ENCODE measurements at regions not wholly inside any gene's neighbourhood (a gene's known extent, or its start where the extent isn't known, plus 50 kb on each side); places are given as distances from the start of the nearest gene placed in this dataset.

DNA sequence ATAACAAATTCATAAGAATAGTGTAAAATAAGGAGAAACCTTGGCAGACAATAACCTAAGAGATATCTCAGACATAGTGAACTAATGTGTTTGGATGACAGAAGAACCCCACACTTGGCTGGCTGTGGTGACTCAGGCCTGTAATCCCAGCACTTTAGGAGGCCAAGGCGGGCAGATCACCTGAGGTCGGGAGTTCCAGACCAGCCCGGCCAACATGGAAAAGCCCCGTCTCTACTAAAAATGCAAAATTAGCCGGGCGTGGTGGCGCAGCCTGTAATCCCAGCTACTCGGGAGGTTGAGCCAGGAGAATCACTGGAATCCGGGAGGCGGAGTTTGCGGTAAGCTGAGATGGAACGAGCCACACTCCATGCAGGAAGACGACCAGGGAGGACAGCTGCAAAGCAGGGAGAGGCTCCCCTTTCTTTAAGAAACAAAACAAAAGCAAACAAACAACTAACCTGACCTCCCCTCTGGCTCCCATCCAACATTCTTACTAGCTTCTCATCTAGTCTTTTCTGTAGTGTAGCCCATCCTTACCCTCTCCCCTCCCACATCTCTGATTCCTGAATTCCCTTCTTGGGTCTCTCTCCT, 84.2 kb downstream of the ZNF280B start:
- ATAC-seq (ENCODE audit: low read depth in 2 of 2) = no peak
- peaks cover 0 to 2% (median 0%) of the 10 kb centered on the region in 4 donors for H3K4me1 Mint-ChIP-seq
- no peaks in the 10 kb centered on the region for H3K4me1 ChIP-seq (ENCODE audit: control insufficient read depth, insufficient read depth, low read length, poor library complexity, severe bottlenecking)
- peaks cover 0 to 2% (median 0%) of the 10 kb centered on the region in 7 donors for H3K9me3 Mint-ChIP-seq
- no peaks in the 10 kb centered on the region for H3K36me3 ChIP-seq (ENCODE audit: control insufficient read depth, insufficient read depth, low read length)
- H3K4me3 ChIP-seq (ENCODE audit: low read depth, low read length) = no peak overlapping the region
- H3K27me3 ChIP-seq (ENCODE audit: control insufficient read depth, insufficient read depth, low read length) = peaks cover 8% of the 10 kb centered on the region
- no peak overlapping the region for H3K4me3 Mint-ChIP-seq
- H3K27me3 Mint-ChIP-seq = peaks cover 27% of the 10 kb centered on the region
- no peaks in the 10 kb centered on the region for H3K9me3 ChIP-seq (ENCODE audit: control insufficient read depth in 2 of 2, low read length in 2 of 2)
- no peak for DNase-seq
- no peak overlapping the region for H3K27ac ChIP-seq (ENCODE audit: insufficient read depth, low read length, poor library complexity, severe bottlenecking)
- no peak overlapping the region for H3K27ac Mint-ChIP-seq
- no peaks in the 10 kb centered on the region for H3K36me3 Mint-ChIP-seq

DNA sequence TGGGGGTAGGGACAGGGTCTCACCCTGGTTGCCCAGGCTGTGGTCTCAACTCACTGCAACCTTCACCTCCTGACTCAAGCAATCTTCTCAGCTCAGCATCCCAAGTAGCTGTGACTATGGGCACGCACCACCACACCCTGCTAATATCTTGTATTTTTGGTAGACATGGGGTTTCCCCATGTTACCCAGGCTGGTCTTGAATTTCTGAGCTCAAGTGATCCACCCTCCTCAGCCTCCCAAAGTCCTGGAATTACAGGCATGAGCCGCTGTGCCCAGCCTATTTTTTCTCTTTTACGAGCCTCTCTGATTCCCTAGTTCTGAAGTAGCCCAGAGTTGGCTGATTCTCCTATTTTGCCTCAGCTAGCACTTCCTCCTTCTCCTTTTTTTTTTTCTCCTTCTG, 83.6 kb downstream of the ZNF280B start:
- Histone ChIP-seq H3K36me3 (ENCODE audit: control insufficient read depth, insufficient read depth, low read length) (no peaks in the 10 kb centered on the region), H3K9me3 (ENCODE audit: control insufficient read depth in 2 of 2, low read length in 2 of 2) (no peaks in the 10 kb centered on the region), H3K27ac (ENCODE audit: insufficient read depth, low read length, poor library complexity, severe bottlenecking) (no peak overlapping the region), H3K4me3 (ENCODE audit: low read depth, low read length) (no peak overlapping the region), H3K4me1 (ENCODE audit: control insufficient read depth, insufficient read depth, low read length, poor library complexity, severe bottlenecking) (no peaks in the 10 kb centered on the region), H3K27me3 (ENCODE audit: control insufficient read depth, insufficient read depth, low read length) (peaks cover 8% of the 10 kb centered on the region)
- H3K27me3 Mint-ChIP-seq = peaks cover 25% of the 10 kb centered on the region
- H3K27ac Mint-ChIP-seq = no peak overlapping the region
- DNase-seq (no peak), ATAC-seq (ENCODE audit: low read depth in 2 of 2) (no peak)
- no peak overlapping the region for H3K4me3 Mint-ChIP-seq
- H3K36me3 Mint-ChIP-seq = no peaks in the 10 kb centered on the region
- H3K9me3 Mint-ChIP-seq = peaks cover 0 to 2% (median 0%) of the 10 kb centered on the region in 7 donors
- H3K4me1 Mint-ChIP-seq = peaks cover 0 to 2% (median 0%) of the 10 kb centered on the region in 4 donors

DNA sequence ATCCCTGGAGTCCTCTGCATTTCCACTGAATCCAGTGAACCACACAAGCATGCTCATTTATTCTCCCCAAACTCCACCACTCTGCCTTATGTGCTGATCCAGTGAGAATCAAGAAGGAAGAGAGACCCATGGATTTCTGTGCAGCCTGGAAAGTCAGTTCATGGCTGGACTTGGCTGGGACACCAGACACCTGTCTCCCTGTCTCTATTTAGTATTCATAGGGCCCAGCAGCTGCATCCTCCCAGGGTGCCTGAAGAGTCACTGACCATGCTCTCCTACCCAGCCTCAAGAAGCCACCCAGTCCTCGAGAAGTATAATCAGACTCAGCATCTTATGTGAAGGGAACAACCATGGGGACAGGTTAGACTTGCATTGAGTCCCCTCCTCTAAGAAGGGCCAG, 83.2 kb downstream of the ZNF280B start:
- Histone ChIP-seq H3K4me1 (ENCODE audit: control insufficient read depth, insufficient read depth, low read length, poor library complexity, severe bottlenecking) (no peaks in the 10 kb centered on the region), H3K4me3 (ENCODE audit: low read depth, low read length) (no peak overlapping the region), H3K9me3 (ENCODE audit: control insufficient read depth in 2 of 2, low read length in 2 of 2) (no peaks in the 10 kb centered on the region), H3K27me3 (ENCODE audit: control insufficient read depth, insufficient read depth, low read length) (peaks cover 6% of the 10 kb centered on the region), H3K36me3 (ENCODE audit: control insufficient read depth, insufficient read depth, low read length) (no peaks in the 10 kb centered on the region), H3K27ac (ENCODE audit: insufficient read depth, low read length, poor library complexity, severe bottlenecking) (no peak overlapping the region)
- ATAC-seq (ENCODE audit: low read depth in 2 of 2) (no peak), DNase-seq (no peak)
- Mint-ChIP-seq H3K36me3 (no peaks in the 10 kb centered on the region), H3K4me3 (no peak overlapping the region), H3K27ac (no peak overlapping the region), H3K4me1 (peaks cover 0 to 2% (median 0%) of the 10 kb centered on the region in 4 donors), H3K27me3 (peaks cover 21% of the 10 kb centered on the region), H3K9me3 (peaks cover 0 to 2% (median 0%) of the 10 kb centered on the region in 7 donors)

DNA sequence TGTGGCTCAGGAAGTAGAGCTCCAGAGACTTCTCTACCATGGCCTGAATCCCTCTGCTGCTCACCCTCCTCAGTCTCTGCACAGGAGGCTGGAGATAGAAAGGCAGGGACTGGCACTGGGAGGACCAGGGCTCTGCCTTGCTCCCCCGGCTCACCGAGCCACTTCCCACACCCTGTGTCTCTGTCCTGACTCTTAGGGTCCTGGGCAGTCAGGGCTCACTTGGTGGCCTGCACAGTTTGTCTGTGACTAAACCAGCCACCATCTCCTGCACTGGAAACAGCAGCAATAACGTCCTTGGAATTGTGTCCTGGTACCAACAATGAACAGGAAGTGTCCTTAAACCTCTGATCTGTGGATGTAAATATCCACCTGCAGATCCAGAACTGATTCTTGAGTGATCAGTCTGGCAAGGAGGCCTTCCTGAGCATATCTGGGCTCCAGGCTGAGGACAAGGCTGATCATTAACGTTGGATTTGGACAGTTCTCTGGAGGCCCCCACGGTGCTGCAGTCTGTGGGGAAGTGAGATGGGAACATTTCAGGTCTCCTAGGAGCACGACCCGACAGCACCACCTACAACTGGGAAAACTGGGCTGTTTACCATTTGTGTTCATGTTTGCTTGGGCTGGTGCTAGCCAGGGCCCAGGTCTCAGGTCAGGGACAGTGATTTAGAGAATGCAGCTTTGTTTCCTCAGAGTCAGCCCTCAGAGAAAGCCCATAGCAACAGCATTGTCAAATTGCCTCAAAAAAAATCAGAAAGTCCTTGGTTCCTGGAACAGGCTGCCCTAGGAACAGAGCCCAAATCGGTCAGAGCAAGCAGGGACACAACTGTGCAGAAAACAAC, 82.5 kb downstream of the ZNF280B start:
- Mint-ChIP-seq H3K4me3 (no peak overlapping the region), H3K27me3 (peaks cover 21% of the 10 kb centered on the region), H3K36me3 (no peaks in the 10 kb centered on the region), H3K9me3 (peaks cover 0 to 2% (median 0%) of the 10 kb centered on the region in 7 donors), H3K4me1 (peaks cover 0 to 2% (median 0%) of the 10 kb centered on the region in 4 donors), H3K27ac (no peak overlapping the region)
- no peaks in the 10 kb centered on the region for H3K36me3 ChIP-seq (ENCODE audit: control insufficient read depth, insufficient read depth, low read length)
- no peaks in the 10 kb centered on the region for H3K9me3 ChIP-seq (ENCODE audit: control insufficient read depth in 2 of 2, low read length in 2 of 2)
- DNase-seq = no peak
- ATAC-seq (ENCODE audit: low read depth in 2 of 2) = no peak
- H3K27ac ChIP-seq (ENCODE audit: insufficient read depth, low read length, poor library complexity, severe bottlenecking) = no peak overlapping the region
- peaks cover 2% of the 10 kb centered on the region for H3K27me3 ChIP-seq (ENCODE audit: control insufficient read depth, insufficient read depth, low read length)
- no peak overlapping the region for H3K4me3 ChIP-seq (ENCODE audit: low read depth, low read length)
- no peaks in the 10 kb centered on the region for H3K4me1 ChIP-seq (ENCODE audit: control insufficient read depth, insufficient read depth, low read length, poor library complexity, severe bottlenecking)

DNA sequence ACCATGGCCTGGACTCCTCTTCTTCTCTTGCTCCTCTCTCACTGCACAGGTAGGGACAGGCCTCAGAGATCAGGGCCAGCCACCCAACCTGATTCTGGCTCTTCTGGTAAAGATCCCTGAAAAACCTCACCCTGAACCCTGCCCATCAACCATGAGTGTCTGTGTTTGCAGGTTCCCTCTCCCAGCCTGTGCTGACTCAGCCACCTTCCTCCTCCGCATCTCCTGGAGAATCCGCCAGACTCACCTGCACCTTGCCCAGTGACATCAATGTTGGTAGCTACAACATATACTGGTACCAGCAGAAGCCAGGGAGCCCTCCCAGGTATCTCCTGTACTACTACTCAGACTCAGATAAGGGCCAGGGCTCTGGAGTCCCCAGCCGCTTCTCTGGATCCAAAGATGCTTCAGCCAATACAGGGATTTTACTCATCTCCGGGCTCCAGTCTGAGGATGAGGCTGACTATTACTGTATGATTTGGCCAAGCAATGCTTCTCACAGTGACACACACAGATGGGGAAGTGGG, 80.9 kb downstream of the ZNF280B start:
- H3K27ac Mint-ChIP-seq = no peak overlapping the region
- H3K27me3 Mint-ChIP-seq = peaks cover 21% of the 10 kb centered on the region
- ATAC-seq (ENCODE audit: low read depth in 2 of 2) (no peak), DNase-seq (no peak)
- Histone ChIP-seq H3K27me3 (ENCODE audit: control insufficient read depth, insufficient read depth, low read length) (no peaks in the 10 kb centered on the region), H3K36me3 (ENCODE audit: control insufficient read depth, insufficient read depth, low read length) (no peaks in the 10 kb centered on the region), H3K4me1 (ENCODE audit: control insufficient read depth, insufficient read depth, low read length, poor library complexity, severe bottlenecking) (no peaks in the 10 kb centered on the region), H3K4me3 (ENCODE audit: low read depth, low read length) (no peak overlapping the region), H3K9me3 (ENCODE audit: control insufficient read depth in 2 of 2, low read length in 2 of 2) (no peaks in the 10 kb centered on the region), H3K27ac (ENCODE audit: insufficient read depth, low read length, poor library complexity, severe bottlenecking) (no peak overlapping the region)
- H3K4me3 Mint-ChIP-seq = no peak overlapping the region
- H3K4me1 Mint-ChIP-seq = no peaks in the 10 kb centered on the region
- no peaks in the 10 kb centered on the region for H3K36me3 Mint-ChIP-seq
- H3K9me3 Mint-ChIP-seq = peaks cover 0 to 2% (median 0%) of the 10 kb centered on the region in 7 donors

DNA sequence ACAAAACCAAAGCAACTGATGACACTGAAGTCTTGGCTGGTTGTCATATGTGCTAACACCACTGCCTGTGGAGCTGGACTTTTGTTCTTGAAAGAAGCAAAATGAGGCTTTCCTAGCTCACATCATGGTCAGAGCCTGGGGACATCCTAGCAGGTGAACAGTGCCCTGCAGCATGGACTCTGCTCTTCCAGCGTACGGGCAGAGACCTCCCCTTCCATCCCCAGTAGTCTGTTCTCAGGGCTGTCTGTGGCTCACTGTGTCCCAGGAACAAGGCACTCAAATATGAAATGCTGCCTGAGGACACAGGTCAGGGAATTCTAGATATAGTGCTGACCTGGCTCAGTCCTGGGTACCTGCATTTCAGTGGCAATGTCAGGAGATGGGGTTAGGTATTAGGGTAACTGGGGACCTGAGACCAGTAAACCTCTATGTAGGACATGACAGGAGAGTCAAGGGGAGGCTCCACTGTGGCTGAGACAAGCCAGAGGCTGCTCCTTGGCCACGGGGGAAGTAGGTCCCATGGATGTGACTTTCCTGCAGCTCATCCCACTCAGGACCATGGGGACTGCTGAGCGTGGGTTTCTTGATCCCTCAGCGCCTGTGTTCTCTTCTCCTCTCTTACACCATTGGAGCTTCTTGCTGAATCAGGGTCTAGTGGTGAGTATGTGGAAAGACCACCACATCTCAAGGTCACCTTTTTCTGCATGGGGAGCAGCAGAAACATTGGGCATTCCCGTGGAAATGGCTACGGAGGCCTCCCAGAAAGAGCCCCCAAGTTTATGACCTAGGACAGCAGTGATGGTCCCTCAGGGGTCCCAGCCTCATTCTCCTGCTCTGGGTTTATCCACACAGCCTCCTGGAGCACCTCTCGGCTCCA, 80.1 kb downstream of the ZNF280B start:
- no peaks in the 10 kb centered on the region for H3K36me3 ChIP-seq (ENCODE audit: control insufficient read depth, insufficient read depth, low read length)
- H3K27ac ChIP-seq (ENCODE audit: insufficient read depth, low read length, poor library complexity, severe bottlenecking) = no peak overlapping the region
- Mint-ChIP-seq H3K36me3 (no peaks in the 10 kb centered on the region), H3K27me3 (peaks cover 21% of the 10 kb centered on the region), H3K4me3 (no peak overlapping the region), H3K9me3 (peaks cover 0 to 2% (median 0%) of the 10 kb centered on the region in 7 donors), H3K27ac (no peak overlapping the region), H3K4me1 (no peaks in the 10 kb centered on the region)
- no peak for DNase-seq
- no peaks in the 10 kb centered on the region for H3K9me3 ChIP-seq (ENCODE audit: control insufficient read depth in 2 of 2, low read length in 2 of 2)
- no peak for ATAC-seq (ENCODE audit: low read depth in 2 of 2)
- no peaks in the 10 kb centered on the region for H3K27me3 ChIP-seq (ENCODE audit: control insufficient read depth, insufficient read depth, low read length)
- no peaks in the 10 kb centered on the region for H3K4me1 ChIP-seq (ENCODE audit: control insufficient read depth, insufficient read depth, low read length, poor library complexity, severe bottlenecking)
- no peak overlapping the region for H3K4me3 ChIP-seq (ENCODE audit: low read depth, low read length)

DNA sequence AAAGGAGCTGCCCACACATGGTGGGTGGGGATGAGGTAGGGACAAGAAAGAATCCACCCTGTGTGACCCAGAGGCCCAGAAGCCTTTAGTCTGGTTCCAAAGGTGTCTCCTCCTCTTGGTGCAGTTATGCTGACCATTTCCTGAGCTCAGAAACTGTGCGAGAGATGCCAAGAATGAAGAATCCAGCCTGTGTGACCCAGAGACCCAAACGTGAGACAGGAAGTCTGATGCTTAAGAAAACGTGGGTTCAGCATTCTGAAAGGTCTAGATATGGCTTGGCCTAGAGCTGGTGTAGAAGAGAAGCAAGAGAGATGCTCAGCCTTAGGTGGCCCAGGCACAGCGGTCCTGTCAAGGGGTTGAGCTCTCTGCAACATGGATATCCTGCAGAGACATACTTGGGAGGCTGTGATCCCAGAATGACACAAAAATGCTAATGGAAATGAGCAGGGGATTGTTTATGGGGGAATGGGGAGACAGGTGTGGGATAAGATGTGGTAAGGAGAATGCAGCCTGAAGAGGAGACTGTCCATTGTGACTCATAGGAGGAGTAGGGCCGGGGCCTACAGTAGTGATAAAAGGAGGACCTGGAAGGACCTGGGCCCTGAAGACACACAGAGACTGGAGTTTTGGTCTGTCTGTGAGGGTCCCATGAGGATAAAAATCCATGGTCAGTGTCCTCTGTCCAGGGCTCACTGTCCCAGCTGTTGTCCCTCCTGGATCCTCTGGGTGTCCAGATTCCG, 79.0 kb downstream of the ZNF280B start:
- ATAC-seq (ENCODE audit: low read depth in 2 of 2) = no peak

More for the DNA sequence above, 79.0 kb downstream of the ZNF280B start:
- Mint-ChIP-seq H3K4me3 (no peak overlapping the region), H3K36me3 (no peaks in the 10 kb centered on the region), H3K4me1 (no peaks in the 10 kb centered on the region), H3K27me3 (peaks cover 14% of the 10 kb centered on the region), H3K9me3 (peaks cover 0 to 2% (median 0%) of the 10 kb centered on the region in 7 donors), H3K27ac (no peak overlapping the region)
- no peak overlapping the region for H3K4me3 ChIP-seq (ENCODE audit: low read depth, low read length)
- no peak overlapping the region for H3K27ac ChIP-seq (ENCODE audit: insufficient read depth, low read length, poor library complexity, severe bottlenecking)
- no peaks in the 10 kb centered on the region for H3K27me3 ChIP-seq (ENCODE audit: control insufficient read depth, insufficient read depth, low read length)
- no peaks in the 10 kb centered on the region for H3K36me3 ChIP-seq (ENCODE audit: control insufficient read depth, insufficient read depth, low read length)
- H3K4me1 ChIP-seq (ENCODE audit: control insufficient read depth, insufficient read depth, low read length, poor library complexity, severe bottlenecking) = no peaks in the 10 kb centered on the region
- no peaks in the 10 kb centered on the region for H3K9me3 ChIP-seq (ENCODE audit: control insufficient read depth in 2 of 2, low read length in 2 of 2)
- DNase-seq = no peak
